WTC11 (cell line): ENCODE measurements at regions not wholly inside any gene's neighbourhood (a gene's known extent, or its start where the extent isn't known, plus 50 kb on each side); places are given as distances from the start of the nearest gene placed in this dataset.
A peak's percentile ranks its signal among the peaks of the same experiment; 100 is the strongest.

ENCODE experiments used
- ATAC-seq: fragments of 200-7000 bp; cut with Tn5 transposase; 2 replicates; pipeline ENCODE4 v1.10.0; 2021; ENCODE audit warnings: mild to moderate bottlenecking, moderate library complexity
- CTCF ChIA-PET: fragments of 300-600 bp; sonication (Branson Sonifier 250); formaldehyde crosslinking; loops from one replicate; lab custom pipeline; 2021; ENCODE audit warnings: antibody characterized with exemption; lab: Charles Lee
- POLR2A ChIA-PET: fragments of 350-600 bp; sonication (Branson Sonifier 250); formaldehyde crosslinking; loops from one replicate; lab custom pipeline; 2021; ENCODE audit warnings: antibody characterized with exemption; lab: Charles Lee
- DNase-seq: peaks from one replicate; pipeline ENCODE4 v3.0.0; 2021; ENCODE audit warnings: low spot score
- H3K27ac Mint-ChIP-seq: 2 replicates; pipeline ENCODE4 v1.8.0; 2021; ENCODE audit warnings: mixed read lengths
- H3K27me3 Mint-ChIP-seq: 2 replicates; pipeline ENCODE4 v1.8.0; 2021; ENCODE audit warnings: low read depth, mild to moderate bottlenecking, moderate library complexity, mixed read lengths
- H3K36me3 Mint-ChIP-seq: 2 replicates; pipeline ENCODE4 v1.8.0; 2021; ENCODE audit warnings: mixed read lengths
- H3K4me1 Mint-ChIP-seq: 2 replicates; pipeline ENCODE4 v1.8.0; 2022; ENCODE audit warnings: mixed read lengths
- H3K4me3 Mint-ChIP-seq: 2 replicates; pipeline ENCODE4 v1.8.0; 2021; ENCODE audit warnings: mild to moderate bottlenecking, moderate library complexity, mixed read lengths
- H3K9me3 Mint-ChIP-seq: 2 replicates; pipeline ENCODE4 v1.8.0; 2021; ENCODE audit warnings: mixed read lengths
- ATF1 ChIP-seq: sonication (generic); formaldehyde crosslinking; IDR thresholded peaks from 2 replicates; pipeline ENCODE4 v1.8.1; 2023; ENCODE audit warnings: mild to moderate bottlenecking, moderate library complexity, missing genetic modification reagents
- CREM ChIP-seq: sonication (generic); formaldehyde crosslinking; IDR thresholded peaks from 2 replicates; pipeline ENCODE4 v1.8.1; 2022; ENCODE audit warnings: mild to moderate bottlenecking, missing genetic modification reagents, moderate library complexity
- E2F4 ChIP-seq: sonication (generic); formaldehyde crosslinking; IDR thresholded peaks from 2 replicates; pipeline ENCODE4 v1.8.1; 2022; ENCODE audit warnings: low read depth, mild to moderate bottlenecking, moderate library complexity, missing genetic modification reagents, borderline replicate concordance
- ETV6 ChIP-seq: sonication (generic); formaldehyde crosslinking; IDR thresholded peaks from 2 replicates; pipeline ENCODE4 v1.8.1; 2022; ENCODE audit warnings: mild to moderate bottlenecking, missing genetic modification reagents
- FOXJ3 ChIP-seq: sonication (generic); formaldehyde crosslinking; IDR thresholded peaks from 2 replicates; pipeline ENCODE4 v1.9.0; 2021; ENCODE audit warnings: missing genetic modification reagents, mild to moderate bottlenecking, borderline replicate concordance
- NFE2L1 ChIP-seq: sonication (generic); formaldehyde crosslinking; IDR thresholded peaks from 2 replicates; pipeline ENCODE4 v1.8.1; 2023; ENCODE audit warnings: missing genetic modification reagents
- NFYB ChIP-seq: sonication (generic); formaldehyde crosslinking; conservative IDR thresholded peaks from 2 replicates; pipeline ENCODE4 v1.8.0; 2022; ENCODE audit warnings: low read depth, missing genetic modification reagents
- RORB ChIP-seq: fragments of 250-450 bp; sonication (Bioruptor Pico); IDR thresholded peaks from 2 replicates; pipeline ENCODE4 v1.9.0; 2021; ENCODE audit warnings: mild to moderate bottlenecking
- SMAD3 ChIP-seq: sonication (generic); formaldehyde crosslinking; IDR thresholded peaks from 2 replicates; pipeline ENCODE4 v1.8.0; 2022; ENCODE audit warnings: missing genetic modification reagents, mild to moderate bottlenecking, borderline replicate concordance
- SP1 ChIP-seq: sonication (generic); formaldehyde crosslinking; conservative IDR thresholded peaks from 2 replicates; pipeline ENCODE4 v1.8.1; 2022; ENCODE audit warnings: missing genetic modification reagents
- TEAD1 ChIP-seq: sonication (generic); formaldehyde crosslinking; IDR thresholded peaks from 2 replicates; pipeline ENCODE4 v1.8.0; 2022; ENCODE audit warnings: mild to moderate bottlenecking, missing genetic modification reagents
- ZNF671 ChIP-seq: fragments of 250-450 bp; sonication (Bioruptor Pico); IDR thresholded peaks from 2 replicates; pipeline ENCODE4 v1.8.0; 2021; ENCODE audit warnings: mild to moderate bottlenecking
- TF ChIP-seq, protein P1 (sequence below): sonication (generic); formaldehyde crosslinking; conservative IDR thresholded peaks from 2 replicates; pipeline ENCODE4 v1.8.1; 2022; ENCODE audit warnings: mild to moderate bottlenecking, missing genetic modification reagents
- TF ChIP-seq, protein P2 (sequence below): sonication (generic); formaldehyde crosslinking; IDR thresholded peaks from 2 replicates; pipeline ENCODE4 v1.8.1; 2023; ENCODE audit warnings: mild to moderate bottlenecking, missing genetic modification reagents
- TF ChIP-seq, protein P3 (sequence below): fragments of 200-600 bp; IDR thresholded peaks from 2 replicates; pipeline ENCODE4 v1.8.0; 2022; ENCODE audit warnings: antibody characterized with exemption
- TF ChIP-seq, protein P4 (sequence below): sonication (generic); formaldehyde crosslinking; IDR thresholded peaks from 2 replicates; pipeline ENCODE4 v1.8.0; 2022; ENCODE audit warnings: mild to moderate bottlenecking, missing genetic modification reagents
- TF ChIP-seq, protein P5 (sequence below): sonication (generic); formaldehyde crosslinking; IDR thresholded peaks from 2 replicates; pipeline ENCODE4 v1.8.1; 2022; ENCODE audit warnings: mild to moderate bottlenecking, missing genetic modification reagents, moderate library complexity, borderline replicate concordance

DNA sequence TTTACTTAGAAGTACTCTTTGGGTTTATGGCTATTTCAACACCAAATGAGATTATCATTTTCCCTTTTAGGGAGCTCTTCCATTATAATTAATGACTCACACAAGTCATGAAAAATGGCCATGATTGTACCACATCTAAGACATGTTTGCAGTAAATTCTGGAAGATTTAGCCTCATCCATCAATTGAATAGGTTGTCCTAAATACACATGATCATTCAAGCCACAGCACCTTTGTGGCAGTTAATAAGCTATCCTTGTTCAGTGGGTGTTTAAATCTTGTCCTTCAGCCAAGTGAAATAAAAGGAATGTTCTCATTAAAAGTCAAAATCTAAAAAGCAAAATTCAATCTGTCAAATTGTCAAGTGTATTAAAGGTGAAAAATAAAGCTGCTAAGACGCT, 237.5 kb downstream of the ZPLD1 start:
- no peaks in the 10 kb centered on the region for H3K9me3 Mint-ChIP-seq
- no peak overlapping the region for H3K27ac Mint-ChIP-seq
- H3K4me3 Mint-ChIP-seq, result no peak overlapping the region
- POLR2A ChIA-PET, result no interaction called here
- DNase-seq, result no peak
- H3K4me1 Mint-ChIP-seq, result peaks cover 25% of the 10 kb centered on the region
- TF ChIP-seq, protein P1, sequence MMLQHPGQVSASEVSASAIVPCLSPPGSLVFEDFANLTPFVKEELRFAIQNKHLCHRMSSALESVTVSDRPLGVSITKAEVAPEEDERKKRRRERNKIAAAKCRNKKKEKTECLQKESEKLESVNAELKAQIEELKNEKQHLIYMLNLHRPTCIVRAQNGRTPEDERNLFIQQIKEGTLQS (CRISPR knock-in tag), result no peak
- TF ChIP-seq ETV6, result no peak
- no peak for ATAC-seq
- no peaks in the 10 kb centered on the region for H3K27me3 Mint-ChIP-seq
- no peaks in the 10 kb centered on the region for H3K36me3 Mint-ChIP-seq
- CTCF ChIA-PET, result interaction anchor here (1.0 to 4.9 kb wide), 6 partner anchors 14 to 624 kb away, joined by 3 to 54 read pairs (median 4); no protein-coding TSS in a partner anchor

- Mint-ChIP-seq H3K4me3 (0 out of 2 replicates have a peak overlapping the region, but pooled peaks have one; percentile 42), H3K27ac (no peak overlapping the region), H3K4me1 (peaks cover 23% of the 10 kb centered on the region), H3K9me3 (no peaks in the 10 kb centered on the region), H3K27me3 (no peaks in the 10 kb centered on the region), H3K36me3 (no peaks in the 10 kb centered on the region)
- ChIA-PET POLR2A (interaction anchor here (0.7 kb wide), 1 partner anchor 223 kb away, joined by 3 read pairs; no protein-coding TSS in a partner anchor), CTCF (interaction anchor here (0.6 to 4.9 kb wide), 39 partner anchors 9 to 1319 kb away, joined by 3 to 54 read pairs (median 4); no protein-coding TSS in a partner anchor)
- DNase-seq (peak; percentile 76), ATAC-seq (peak; percentile 90)
- TF ChIP-seq, protein P2, sequence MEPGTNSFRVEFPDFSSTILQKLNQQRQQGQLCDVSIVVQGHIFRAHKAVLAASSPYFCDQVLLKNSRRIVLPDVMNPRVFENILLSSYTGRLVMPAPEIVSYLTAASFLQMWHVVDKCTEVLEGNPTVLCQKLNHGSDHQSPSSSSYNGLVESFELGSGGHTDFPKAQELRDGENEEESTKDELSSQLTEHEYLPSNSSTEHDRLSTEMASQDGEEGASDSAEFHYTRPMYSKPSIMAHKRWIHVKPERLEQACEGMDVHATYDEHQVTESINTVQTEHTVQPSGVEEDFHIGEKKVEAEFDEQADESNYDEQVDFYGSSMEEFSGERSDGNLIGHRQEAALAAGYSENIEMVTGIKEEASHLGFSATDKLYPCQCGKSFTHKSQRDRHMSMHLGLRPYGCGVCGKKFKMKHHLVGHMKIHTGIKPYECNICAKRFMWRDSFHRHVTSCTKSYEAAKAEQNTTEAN, result no peak
- TF ChIP-seq, protein P3, sequence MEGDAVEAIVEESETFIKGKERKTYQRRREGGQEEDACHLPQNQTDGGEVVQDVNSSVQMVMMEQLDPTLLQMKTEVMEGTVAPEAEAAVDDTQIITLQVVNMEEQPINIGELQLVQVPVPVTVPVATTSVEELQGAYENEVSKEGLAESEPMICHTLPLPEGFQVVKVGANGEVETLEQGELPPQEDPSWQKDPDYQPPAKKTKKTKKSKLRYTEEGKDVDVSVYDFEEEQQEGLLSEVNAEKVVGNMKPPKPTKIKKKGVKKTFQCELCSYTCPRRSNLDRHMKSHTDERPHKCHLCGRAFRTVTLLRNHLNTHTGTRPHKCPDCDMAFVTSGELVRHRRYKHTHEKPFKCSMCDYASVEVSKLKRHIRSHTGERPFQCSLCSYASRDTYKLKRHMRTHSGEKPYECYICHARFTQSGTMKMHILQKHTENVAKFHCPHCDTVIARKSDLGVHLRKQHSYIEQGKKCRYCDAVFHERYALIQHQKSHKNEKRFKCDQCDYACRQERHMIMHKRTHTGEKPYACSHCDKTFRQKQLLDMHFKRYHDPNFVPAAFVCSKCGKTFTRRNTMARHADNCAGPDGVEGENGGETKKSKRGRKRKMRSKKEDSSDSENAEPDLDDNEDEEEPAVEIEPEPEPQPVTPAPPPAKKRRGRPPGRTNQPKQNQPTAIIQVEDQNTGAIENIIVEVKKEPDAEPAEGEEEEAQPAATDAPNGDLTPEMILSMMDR, result peak; percentile 73
These were observed 238.7 kb downstream of the ZPLD1 start for GRCh38 chr3:102673271-102674115.

GRCh38 chr3:102674284-102674683, 239.5 kb downstream of the ZPLD1 start:
- H3K9me3 Mint-ChIP-seq, result no peaks in the 10 kb centered on the region
- no peaks in the 10 kb centered on the region for H3K27me3 Mint-ChIP-seq
- CTCF ChIA-PET, result interaction anchor here (0.6 to 4.9 kb wide), 24 partner anchors 10 to 1318 kb away, joined by 3 to 54 read pairs (median 4); no protein-coding TSS in a partner anchor
- H3K4me3 Mint-ChIP-seq, result no peak overlapping the region
- H3K36me3 Mint-ChIP-seq, result no peaks in the 10 kb centered on the region
- peaks cover 29% of the 10 kb centered on the region for H3K4me1 Mint-ChIP-seq
- POLR2A ChIA-PET, result interaction anchor here (0.7 kb wide), 1 partner anchor 223 kb away, joined by 3 read pairs; no protein-coding TSS in a partner anchor
- H3K27ac Mint-ChIP-seq, result no peak overlapping the region
- TF ChIP-seq E2F4 (CRISPR knock-in tag), result no peak
- no peak for TF ChIP-seq NFE2L1 (CRISPR knock-in tag)
- TF ChIP-seq NFYB, result no peak
- TF ChIP-seq, protein P4, sequence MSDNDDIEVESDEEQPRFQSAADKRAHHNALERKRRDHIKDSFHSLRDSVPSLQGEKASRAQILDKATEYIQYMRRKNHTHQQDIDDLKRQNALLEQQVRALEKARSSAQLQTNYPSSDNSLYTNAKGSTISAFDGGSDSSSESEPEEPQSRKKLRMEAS (CRISPR knock-in tag), result no peak
- no peak for TF ChIP-seq RORB (CRISPR knock-in tag)
- TF ChIP-seq SP1 (CRISPR knock-in tag), result no peak
- no peak for TF ChIP-seq ATF1 (CRISPR knock-in tag)
- TF ChIP-seq, protein P5, sequence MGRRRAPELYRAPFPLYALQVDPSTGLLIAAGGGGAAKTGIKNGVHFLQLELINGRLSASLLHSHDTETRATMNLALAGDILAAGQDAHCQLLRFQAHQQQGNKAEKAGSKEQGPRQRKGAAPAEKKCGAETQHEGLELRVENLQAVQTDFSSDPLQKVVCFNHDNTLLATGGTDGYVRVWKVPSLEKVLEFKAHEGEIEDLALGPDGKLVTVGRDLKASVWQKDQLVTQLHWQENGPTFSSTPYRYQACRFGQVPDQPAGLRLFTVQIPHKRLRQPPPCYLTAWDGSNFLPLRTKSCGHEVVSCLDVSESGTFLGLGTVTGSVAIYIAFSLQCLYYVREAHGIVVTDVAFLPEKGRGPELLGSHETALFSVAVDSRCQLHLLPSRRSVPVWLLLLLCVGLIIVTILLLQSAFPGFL, result no peak
- TF ChIP-seq, protein P2, result no peak
- TF ChIP-seq, protein P1 (CRISPR knock-in tag), result no peak
- TF ChIP-seq CREM, result no peak
- TF ChIP-seq SMAD3 (CRISPR knock-in tag), result no peak
- TF ChIP-seq TEAD1 (CRISPR knock-in tag), result no peak
- TF ChIP-seq ZNF671, result no peak
- no peak for TF ChIP-seq FOXJ3 (CRISPR knock-in tag)
- ATAC-seq, result no peak; the same call in 1 of the 2 replicates
- DNase-seq, result no peak
